AG04450 (cell line): ENCODE measurements at regions not wholly inside any gene's neighbourhood (a gene's known extent, or its start where the extent isn't known, plus 50 kb on each side); places are given as distances from the start of the nearest gene placed in this dataset.
"Not testable (repeated sequence)": the region's sequence is repeated elsewhere in the genome, so short reads cannot be mapped to it uniquely, and the experiment has no call there.

Experiments used
- CTCF ChIA-PET: fragments of 300-600, 350-600 bp; formaldehyde crosslinking; extraction: SDS; loops from one replicate; lab custom pipeline; 2022; ENCODE audit warnings: antibody characterized with exemption, inconsistent platforms; lab: Charles Lee
- POLR2A ChIA-PET: fragments of 350-600 bp; formaldehyde crosslinking; extraction: SDS; loops from one replicate; lab custom pipeline; 2021; ENCODE audit warnings: antibody characterized with exemption, inconsistent platforms; lab: Yijun Ruan, JAX
- DNase-seq: peaks from one replicate; pipeline ENCODE4 v3.0.0-alpha.2; 2011; ENCODE audit warnings: low read depth, low spot score
- H3K27ac ChIP-seq: one replicate; pipeline ENCODE4 v1.5.1; 2012; ENCODE audit warnings: low read depth, low read length, control low read depth
- H3K27me3 ChIP-seq: one replicate; pipeline ENCODE4 v1.6.0; 2012; ENCODE audit warnings: low read length; ENCODE audit not compliant: control insufficient read depth, insufficient read depth
- H3K4me3 ChIP-seq: 2 replicates; pipeline ENCODE4 v1.5.1; 2011; ENCODE audit warnings: mild to moderate bottlenecking, low read depth, low read length, control low read depth
- H3K9me3 ChIP-seq: 2 replicates; pipeline ENCODE4 v1.5.1; 2012; ENCODE audit warnings: low read length; ENCODE audit not compliant: control insufficient read depth, insufficient read depth
- CTCF ChIP-seq: IDR thresholded peaks from 2 replicates; pipeline ENCODE4 v1.5.1; 2011; ENCODE audit warnings: low read depth, low read length, control low read depth, inconsistent platforms

DNA sequence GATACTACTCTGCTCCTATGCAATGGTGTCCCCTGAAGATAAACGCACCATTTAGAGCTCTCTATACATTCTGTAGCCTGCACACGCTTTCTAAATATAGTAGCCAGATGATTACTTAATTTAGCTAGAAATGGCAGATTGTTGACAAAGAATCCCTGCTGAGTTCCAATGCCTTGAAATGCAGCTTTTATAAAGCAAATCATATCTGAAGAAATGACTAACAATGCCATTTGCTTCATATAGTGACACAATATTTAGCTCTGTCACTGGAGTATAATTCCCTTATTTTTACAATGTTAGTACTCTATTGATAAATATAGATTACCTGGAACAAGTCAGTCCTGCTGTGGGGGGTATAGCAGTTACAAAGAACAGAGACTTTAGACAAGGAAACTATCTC, 166.2 kb downstream of the CDCA7 start:
- ChIA-PET CTCF (no interaction called here), POLR2A (no interaction called here)
- peaks cover 13% of the 10 kb centered on the region for H3K27me3 ChIP-seq
- no peak overlapping the region for H3K4me3 ChIP-seq
- no peak overlapping the region for H3K27ac ChIP-seq
- no peak for TF ChIP-seq CTCF
- no peaks in the 10 kb centered on the region for H3K9me3 ChIP-seq
- no peak for DNase-seq

DNA sequence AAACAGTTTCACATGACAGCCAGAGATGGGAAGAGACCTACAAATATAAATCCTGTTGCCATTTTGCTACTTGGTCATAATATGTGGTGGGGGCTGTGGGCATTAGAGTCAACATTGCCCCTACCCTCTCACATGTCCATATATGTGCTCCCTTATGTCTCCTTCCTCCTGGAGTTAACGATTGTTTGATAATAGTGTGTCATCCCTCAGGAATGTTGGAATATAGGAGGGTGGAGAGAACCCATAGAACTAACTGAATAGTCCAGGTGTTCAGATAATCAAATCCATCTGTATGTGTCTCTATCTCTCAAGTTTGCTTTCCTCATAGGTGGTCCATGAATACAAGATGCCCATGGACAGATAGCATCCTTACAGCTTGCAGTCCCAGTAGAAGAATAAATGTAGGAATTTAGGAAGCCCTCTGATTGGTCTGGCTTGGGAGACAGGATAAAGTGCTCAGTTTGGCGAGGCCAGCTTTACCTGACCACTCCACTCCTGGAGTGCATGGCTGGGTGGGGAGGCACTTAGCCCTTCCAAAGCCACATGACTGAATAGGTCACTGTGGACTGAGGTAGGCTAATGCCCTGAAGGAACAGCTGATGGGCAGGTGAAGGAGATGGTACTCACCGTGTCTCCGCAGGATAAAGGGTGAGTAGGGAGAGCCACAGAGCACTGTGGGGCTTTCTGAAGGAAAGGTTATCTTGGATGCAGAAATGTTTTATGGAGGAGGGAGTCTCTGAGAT, 166.9 kb downstream of the CDCA7 start:
- POLR2A ChIA-PET: no interaction called here
- Histone ChIP-seq H3K9me3 (no peaks in the 10 kb centered on the region), H3K4me3 (no peak overlapping the region), H3K27ac (no peak overlapping the region), H3K27me3 (peaks cover 13% of the 10 kb centered on the region)
- CTCF ChIA-PET: no interaction called here
- no peak for DNase-seq
- TF ChIP-seq CTCF: no peak

DNA sequence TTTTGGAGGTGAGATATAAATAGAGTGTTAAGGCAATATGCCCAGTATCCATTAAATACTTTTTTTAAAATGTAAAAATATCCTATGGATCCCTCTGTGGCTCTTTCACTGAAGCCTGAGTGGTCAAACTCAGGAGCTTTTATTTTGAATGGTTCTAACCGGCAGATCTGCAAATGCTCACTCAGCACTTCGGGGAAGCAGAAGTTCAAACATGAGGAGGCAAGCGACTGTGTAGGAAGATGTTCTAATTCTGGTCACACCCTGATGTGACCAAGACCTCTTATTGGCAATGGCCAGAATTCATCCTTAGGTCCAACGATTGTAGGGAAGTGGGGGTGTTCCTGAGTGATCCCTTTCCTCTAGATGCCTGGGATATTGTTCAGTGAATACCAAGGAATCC, 168.8 kb downstream of the CDCA7 start:
- ChIA-PET CTCF (interaction anchor here (1.3 kb wide), 1 partner anchor 120 kb away, joined by 4 read pairs; no protein-coding TSS in a partner anchor), POLR2A (no interaction called here)
- no peaks in the 10 kb centered on the region for H3K9me3 ChIP-seq
- DNase-seq: no peak
- peaks cover 13% of the 10 kb centered on the region for H3K27me3 ChIP-seq
- TF ChIP-seq CTCF: no peak
- H3K4me3 ChIP-seq: no peak overlapping the region
- H3K27ac ChIP-seq: no peak overlapping the region

DNA sequence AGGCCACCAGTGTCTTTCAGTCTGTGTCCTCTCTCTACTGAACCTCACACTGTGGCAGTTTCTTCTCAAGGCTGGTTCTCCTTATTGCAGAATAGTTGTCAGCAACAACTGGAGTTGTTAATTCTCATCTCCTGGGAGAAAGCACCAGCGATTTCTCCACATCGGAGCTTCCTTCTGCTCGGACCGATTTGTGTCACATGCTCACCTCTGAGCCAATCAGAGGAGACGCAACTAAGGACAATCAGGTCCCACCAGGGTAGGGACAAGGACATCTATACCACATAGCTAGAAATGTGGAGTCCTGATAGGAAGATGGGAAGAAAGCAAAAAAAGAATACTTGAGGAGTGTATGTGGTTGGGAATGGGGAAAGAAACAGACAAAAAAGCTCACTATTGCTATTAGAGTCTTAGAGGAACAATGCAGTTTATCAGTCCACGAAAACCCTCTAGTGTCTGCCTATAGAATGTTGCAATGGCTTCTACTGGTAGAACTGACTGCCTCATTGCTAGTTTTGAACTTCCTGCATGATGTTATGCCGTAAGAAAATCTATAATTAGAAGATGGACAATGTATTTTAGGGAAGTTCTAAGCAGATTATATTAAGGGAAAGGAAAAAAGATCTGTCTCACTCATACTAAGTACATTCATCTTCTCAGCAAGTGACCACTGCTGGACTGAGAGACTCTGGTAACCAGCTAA, 169.7 kb downstream of the CDCA7 start:
- H3K27me3 ChIP-seq: peaks cover 13% of the 10 kb centered on the region
- no peak for TF ChIP-seq CTCF
- H3K9me3 ChIP-seq: no peaks in the 10 kb centered on the region
- CTCF ChIA-PET: interaction anchor here (1.3 kb wide), 1 partner anchor 121 kb away, joined by 4 read pairs; no protein-coding TSS in a partner anchor
- POLR2A ChIA-PET: no interaction called here
- H3K4me3 ChIP-seq: no peak overlapping the region
- no peak overlapping the region for H3K27ac ChIP-seq
- DNase-seq: no peak

DNA sequence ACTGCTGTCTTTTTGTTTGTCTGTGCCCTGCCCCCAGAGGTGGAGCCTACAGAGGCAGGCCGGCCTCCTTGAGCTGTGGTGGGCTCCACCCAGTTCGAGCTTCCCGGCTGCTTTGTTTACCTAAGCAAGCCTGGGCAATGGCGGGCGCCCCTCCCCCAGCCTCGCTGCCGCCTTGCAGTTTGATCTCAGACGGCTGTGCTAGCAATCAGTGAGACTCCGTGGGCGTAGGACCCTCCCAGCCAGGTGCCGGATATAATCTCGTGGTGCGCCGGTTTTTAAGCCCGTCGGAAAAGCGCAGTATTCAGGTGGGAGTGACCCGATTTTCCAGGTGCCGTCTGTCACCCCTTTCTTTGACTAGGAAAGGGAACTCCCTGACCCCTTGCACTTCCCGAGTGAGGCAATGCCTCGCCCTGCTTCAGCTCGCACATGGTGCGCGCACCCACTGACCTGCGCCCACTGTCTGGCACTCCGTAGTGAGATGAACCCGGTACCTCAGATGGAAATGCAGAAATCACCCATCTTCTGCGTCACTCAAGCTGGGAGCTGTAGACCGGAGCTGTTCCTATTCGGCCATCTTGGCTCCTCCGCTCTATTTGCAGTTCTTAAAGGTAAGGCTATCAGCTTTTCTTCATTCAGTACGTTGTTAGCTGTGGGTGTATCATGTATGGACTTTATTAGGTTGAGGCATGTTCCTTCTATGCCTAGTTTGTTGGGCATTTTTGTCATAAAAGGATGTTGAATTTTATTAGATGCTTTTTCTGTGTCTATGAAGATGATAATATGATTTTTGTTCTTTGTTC, 178.3 kb downstream of the CDCA7 start:
- peaks cover 14% of the 10 kb centered on the region for H3K27me3 ChIP-seq
- H3K9me3 ChIP-seq, H3K27ac ChIP-seq, POLR2A ChIA-PET, DNase-seq, CTCF ChIA-PET, H3K4me3 ChIP-seq: not testable (repeated sequence)
